ENCODE measurements at regions not wholly inside any gene's neighbourhood (a gene's known extent, or its start where the extent isn't known, plus 50 kb on each side); places are given as distances from the start of the nearest gene placed in this dataset.

DNA sequence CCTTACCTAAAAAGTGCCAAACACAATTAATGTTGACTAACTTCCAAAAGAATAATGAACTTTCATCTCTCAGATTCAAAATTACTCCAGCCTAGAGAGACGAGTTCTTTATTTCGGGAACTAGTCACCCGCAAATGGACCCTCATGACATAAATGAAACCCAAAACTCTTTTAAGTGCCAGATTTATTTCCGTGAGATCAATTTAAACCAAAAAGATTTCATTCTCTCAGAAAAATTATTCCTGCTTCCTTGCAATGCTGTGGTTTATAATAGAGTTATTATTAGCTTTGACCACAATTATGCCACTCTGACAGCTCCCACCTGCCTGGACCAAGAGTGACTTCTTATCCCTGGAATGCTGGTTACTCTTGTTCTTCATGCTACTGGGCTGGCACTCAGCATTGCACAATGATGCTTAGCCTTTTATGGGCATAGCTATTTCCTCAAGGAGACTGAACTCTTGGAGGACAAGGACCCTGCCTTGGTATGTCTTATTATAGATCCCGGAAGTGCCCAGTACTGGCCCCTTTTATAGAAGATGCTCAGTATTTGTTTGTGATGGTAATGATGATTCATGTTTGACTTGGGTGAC lies 183.5 kb downstream of the SNX18 start:
- no peaks in the 10 kb centered on the region for H3K36me3 ChIP-seq (ENCODE audit: control insufficient read depth, insufficient read depth, low read length)
- no CpG with 5 or more reads among the region's 5 CpGs for WGBS (ENCODE audit: insufficient coverage, low lambda C conversion rate)
- H3K27ac ChIP-seq (ENCODE audit: low read length) = no peak overlapping the region
- H3K27me3 ChIP-seq (ENCODE audit: control insufficient read depth, insufficient read depth, low read length) = no peaks in the 10 kb centered on the region
- H3K4me1 ChIP-seq (ENCODE audit: control insufficient read depth, insufficient read depth, low read length) = peaks cover 18% of the 10 kb centered on the region
- no peak overlapping the region for H3K4me3 ChIP-seq (ENCODE audit: low read length)
- no peaks in the 10 kb centered on the region for H3K9me3 ChIP-seq (ENCODE audit: control insufficient read depth, low read depth, low read length)
- peak; percentile 70 to 77 for DNase-seq

DNA sequence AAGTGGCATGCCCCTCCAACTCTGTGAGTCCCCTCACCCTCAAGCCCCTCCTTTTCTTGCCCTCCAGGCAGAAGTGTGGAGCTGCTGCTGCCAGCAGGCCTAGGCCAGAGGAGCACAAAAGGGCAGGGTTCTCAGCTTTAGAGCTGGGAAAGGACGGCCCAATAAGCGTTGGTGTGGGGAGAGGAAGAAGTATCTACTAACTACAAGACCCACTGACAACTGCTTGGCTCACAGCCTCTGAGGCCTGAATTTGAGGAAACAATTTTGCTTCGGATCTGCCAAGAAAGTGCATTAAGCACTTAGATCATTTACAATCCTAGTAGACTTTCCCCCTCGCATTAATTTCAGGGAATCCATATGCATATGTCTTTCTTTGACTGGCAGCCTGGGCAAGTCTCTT lies 179.4 kb downstream of the SNX18 start:
- no peaks in the 10 kb centered on the region for H3K36me3 ChIP-seq (ENCODE audit: control insufficient read depth, insufficient read depth, low read length)
- no peaks in the 10 kb centered on the region for H3K4me1 ChIP-seq (ENCODE audit: control insufficient read depth, insufficient read depth, low read length)
- no peaks in the 10 kb centered on the region for H3K9me3 ChIP-seq (ENCODE audit: control insufficient read depth, low read depth, low read length)
- peak in 1 of 2 donors; percentile 15 for DNase-seq
- H3K27me3 ChIP-seq (ENCODE audit: control insufficient read depth, insufficient read depth, low read length) = no peaks in the 10 kb centered on the region
- H3K4me3 ChIP-seq (ENCODE audit: low read length) = no peak overlapping the region
- no CpG with 5 or more reads among the region's 4 CpGs for WGBS (ENCODE audit: insufficient coverage, low lambda C conversion rate)
- H3K27ac ChIP-seq (ENCODE audit: low read length) = no peak overlapping the region

DNA sequence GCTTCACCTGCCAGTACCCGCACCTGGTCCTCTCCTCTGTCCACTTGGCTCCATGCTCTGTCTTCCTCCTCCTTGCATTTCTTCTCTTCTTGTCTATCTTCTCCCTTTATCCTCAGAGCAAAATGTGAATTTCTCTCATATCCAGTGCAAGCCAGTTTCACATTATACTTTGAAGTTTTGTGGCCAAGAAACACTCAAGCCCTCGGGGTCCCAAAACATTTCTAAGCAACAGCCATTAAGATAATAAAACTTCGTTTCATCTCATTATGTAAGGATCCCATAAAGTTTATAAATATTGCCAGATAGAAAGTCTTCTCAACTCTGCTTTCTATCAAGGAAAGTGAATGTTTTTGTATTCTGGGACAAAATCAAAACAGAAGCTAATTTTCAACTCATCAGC lies 178.8 kb downstream of the SNX18 start:
- H3K4me3 ChIP-seq (ENCODE audit: low read length) = no peak overlapping the region
- no peaks in the 10 kb centered on the region for H3K9me3 ChIP-seq (ENCODE audit: control insufficient read depth, low read depth, low read length)
- H3K27me3 ChIP-seq (ENCODE audit: control insufficient read depth, insufficient read depth, low read length) = no peaks in the 10 kb centered on the region
- H3K4me1 ChIP-seq (ENCODE audit: control insufficient read depth, insufficient read depth, low read length) = no peaks in the 10 kb centered on the region
- WGBS (ENCODE audit: insufficient coverage, low lambda C conversion rate) = 100% methylated on average over 1 of the region's 3 CpGs
- H3K27ac ChIP-seq (ENCODE audit: low read length) = no peak overlapping the region
- no peak for DNase-seq
- H3K36me3 ChIP-seq (ENCODE audit: control insufficient read depth, insufficient read depth, low read length) = no peaks in the 10 kb centered on the region

DNA sequence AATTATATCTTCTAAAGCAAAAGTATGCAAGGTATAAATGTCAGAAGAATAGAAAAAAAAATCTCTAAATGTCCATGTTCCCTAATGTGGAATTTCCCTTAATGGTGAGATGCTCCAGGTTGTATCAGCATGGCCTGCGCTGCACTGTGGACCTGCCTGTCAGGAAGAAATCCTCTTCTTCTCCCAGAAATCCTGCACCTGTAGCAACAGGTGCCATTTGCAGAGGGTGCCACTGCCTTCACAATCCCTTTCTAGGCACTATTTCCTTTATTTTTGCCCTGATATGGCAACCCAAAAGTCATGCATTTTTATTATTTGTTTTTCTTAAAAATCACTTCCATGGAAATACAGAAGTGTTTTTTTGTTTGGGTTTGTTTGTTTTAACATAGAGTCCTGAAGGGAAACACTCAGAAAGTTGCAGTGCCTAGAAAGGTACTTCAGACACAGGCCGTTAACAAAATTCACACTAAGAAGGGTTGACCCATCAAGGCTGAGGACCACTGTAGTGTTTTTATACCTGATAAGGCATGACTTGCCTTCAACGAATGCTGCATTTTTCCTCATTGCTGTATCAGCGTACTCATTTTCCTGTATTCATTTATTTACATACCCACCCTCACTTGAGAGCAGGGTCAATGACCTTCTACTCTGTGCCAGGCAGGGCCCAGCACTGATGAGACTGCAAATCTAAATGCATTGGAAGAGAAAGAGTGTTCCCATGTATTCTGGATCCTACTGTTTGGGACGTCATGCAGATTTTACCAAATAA lies 177.8 kb downstream of the SNX18 start:
- Histone ChIP-seq H3K9me3 (ENCODE audit: control insufficient read depth, low read depth, low read length) (no peaks in the 10 kb centered on the region), H3K27ac (ENCODE audit: low read length) (no peak overlapping the region), H3K36me3 (ENCODE audit: control insufficient read depth, insufficient read depth, low read length) (no peaks in the 10 kb centered on the region), H3K4me1 (ENCODE audit: control insufficient read depth, insufficient read depth, low read length) (no peaks in the 10 kb centered on the region), H3K4me3 (ENCODE audit: low read length) (no peak overlapping the region), H3K27me3 (ENCODE audit: control insufficient read depth, insufficient read depth, low read length) (no peaks in the 10 kb centered on the region)
- whole genome bisulfite sequencing (ENCODE audit: insufficient coverage, low lambda C conversion rate) = 87% methylated on average over 2 of the region's 5 CpGs
- no peak for DNase-seq

DNA sequence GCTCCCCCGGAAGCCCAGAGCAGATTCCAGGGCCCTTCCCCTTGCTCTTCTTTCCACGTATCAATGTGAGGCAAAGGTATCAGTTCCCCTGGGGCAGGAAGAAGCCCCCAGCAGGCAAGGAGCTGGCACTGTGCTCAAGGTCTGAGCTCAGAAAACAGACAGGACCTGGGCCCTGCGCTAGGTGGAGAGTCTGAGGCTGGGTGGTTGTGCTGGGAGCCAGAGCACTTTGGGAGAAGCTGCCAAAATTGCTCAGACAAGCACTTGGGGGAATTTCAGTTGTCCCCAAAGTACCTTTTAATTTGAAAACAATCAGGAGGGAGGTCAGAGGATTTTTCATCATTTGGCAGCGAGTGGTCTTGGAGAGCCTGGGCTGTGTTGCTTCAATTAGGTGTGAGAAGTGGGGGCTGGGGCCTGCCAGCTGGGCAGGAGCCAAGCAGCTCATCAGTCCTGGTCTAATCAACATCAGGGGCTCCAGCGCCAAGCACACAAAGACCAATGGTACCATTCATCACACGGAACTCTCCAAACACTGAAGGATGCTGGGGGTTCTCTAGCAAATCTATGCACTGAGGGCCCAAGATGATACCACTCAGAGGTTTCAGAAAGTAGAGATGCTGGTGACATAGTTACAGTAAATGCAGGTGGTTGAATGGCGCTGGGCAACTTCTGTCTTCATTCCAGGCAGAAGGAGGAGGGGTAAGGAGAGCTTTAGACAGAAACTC lies 176.5 kb downstream of the SNX18 start:
- Histone ChIP-seq H3K9me3 (ENCODE audit: control insufficient read depth, low read depth, low read length) (no peaks in the 10 kb centered on the region), H3K4me3 (ENCODE audit: low read length) (no peak overlapping the region), H3K4me1 (ENCODE audit: control insufficient read depth, insufficient read depth, low read length) (no peaks in the 10 kb centered on the region), H3K27me3 (ENCODE audit: control insufficient read depth, insufficient read depth, low read length) (no peaks in the 10 kb centered on the region), H3K27ac (ENCODE audit: low read length) (no peak overlapping the region), H3K36me3 (ENCODE audit: control insufficient read depth, insufficient read depth, low read length) (no peaks in the 10 kb centered on the region)
- no peak for DNase-seq
- whole genome bisulfite sequencing (ENCODE audit: insufficient coverage, low lambda C conversion rate) = no CpG with 5 or more reads among the region's 7 CpGs

DNA sequence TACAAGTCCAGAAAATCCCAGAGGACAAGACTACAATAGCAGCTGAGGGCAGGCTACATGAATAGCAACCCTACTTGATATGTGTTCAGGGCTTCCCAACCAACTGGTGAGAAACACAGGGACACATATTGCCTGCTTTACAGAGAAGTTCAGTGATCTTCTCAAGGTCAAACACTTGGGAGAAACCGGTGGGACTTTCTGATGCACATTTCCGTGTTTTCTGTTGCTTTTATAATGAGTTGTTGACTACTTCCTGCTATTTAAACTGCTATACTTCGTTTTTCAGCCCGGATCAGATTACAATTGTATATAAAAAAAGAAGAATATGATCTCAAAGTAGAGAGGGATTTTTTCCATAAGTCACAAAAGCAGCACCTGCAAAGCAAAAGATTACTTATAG lies 175.1 kb downstream of the SNX18 start:
- no peak overlapping the region for H3K4me3 ChIP-seq (ENCODE audit: low read length)
- WGBS (ENCODE audit: insufficient coverage, low lambda C conversion rate) = 95% methylated on average over 3 of the region's 4 CpGs

DNA sequence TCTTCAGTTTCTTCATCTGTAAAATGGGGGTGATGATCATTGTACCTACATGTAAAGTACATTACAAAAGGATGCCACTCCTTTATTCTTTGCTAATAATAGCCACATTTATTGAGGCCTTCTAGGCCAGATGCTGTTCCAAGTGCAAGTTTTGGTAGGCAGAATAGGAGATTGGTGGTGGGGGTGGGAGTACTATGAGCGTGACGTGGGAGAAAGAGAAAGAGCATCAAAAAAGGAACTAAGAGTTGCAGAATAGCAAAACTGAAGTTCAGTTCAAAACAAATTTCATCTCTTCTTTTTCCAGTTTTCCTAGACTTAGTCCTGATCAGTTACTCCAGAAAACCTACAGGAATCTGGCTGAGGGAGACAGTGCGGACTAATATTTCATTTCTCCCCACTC lies 174.1 kb downstream of the SNX18 start:
- no peaks in the 10 kb centered on the region for H3K27me3 ChIP-seq (ENCODE audit: control insufficient read depth, insufficient read depth, low read length)
- no peak overlapping the region for H3K4me3 ChIP-seq (ENCODE audit: low read length)
- no peaks in the 10 kb centered on the region for H3K9me3 ChIP-seq (ENCODE audit: control insufficient read depth, low read depth, low read length)
- DNase-seq = no peak
- 100% methylated on average over 2 of the region's 3 CpGs for WGBS (ENCODE audit: insufficient coverage, low lambda C conversion rate)
- H3K36me3 ChIP-seq (ENCODE audit: control insufficient read depth, insufficient read depth, low read length) = no peaks in the 10 kb centered on the region
- no peaks in the 10 kb centered on the region for H3K4me1 ChIP-seq (ENCODE audit: control insufficient read depth, insufficient read depth, low read length)
- no peak overlapping the region for H3K27ac ChIP-seq (ENCODE audit: low read length)

More for the DNA sequence above, 175.1 kb downstream of the SNX18 start:
- Histone ChIP-seq H3K27me3 (ENCODE audit: control insufficient read depth, insufficient read depth, low read length) (no peaks in the 10 kb centered on the region), H3K36me3 (ENCODE audit: control insufficient read depth, insufficient read depth, low read length) (no peaks in the 10 kb centered on the region), H3K27ac (ENCODE audit: low read length) (no peak overlapping the region), H3K9me3 (ENCODE audit: control insufficient read depth, low read depth, low read length) (no peaks in the 10 kb centered on the region), H3K4me1 (ENCODE audit: control insufficient read depth, insufficient read depth, low read length) (no peaks in the 10 kb centered on the region)
- no peak for DNase-seq

DNA sequence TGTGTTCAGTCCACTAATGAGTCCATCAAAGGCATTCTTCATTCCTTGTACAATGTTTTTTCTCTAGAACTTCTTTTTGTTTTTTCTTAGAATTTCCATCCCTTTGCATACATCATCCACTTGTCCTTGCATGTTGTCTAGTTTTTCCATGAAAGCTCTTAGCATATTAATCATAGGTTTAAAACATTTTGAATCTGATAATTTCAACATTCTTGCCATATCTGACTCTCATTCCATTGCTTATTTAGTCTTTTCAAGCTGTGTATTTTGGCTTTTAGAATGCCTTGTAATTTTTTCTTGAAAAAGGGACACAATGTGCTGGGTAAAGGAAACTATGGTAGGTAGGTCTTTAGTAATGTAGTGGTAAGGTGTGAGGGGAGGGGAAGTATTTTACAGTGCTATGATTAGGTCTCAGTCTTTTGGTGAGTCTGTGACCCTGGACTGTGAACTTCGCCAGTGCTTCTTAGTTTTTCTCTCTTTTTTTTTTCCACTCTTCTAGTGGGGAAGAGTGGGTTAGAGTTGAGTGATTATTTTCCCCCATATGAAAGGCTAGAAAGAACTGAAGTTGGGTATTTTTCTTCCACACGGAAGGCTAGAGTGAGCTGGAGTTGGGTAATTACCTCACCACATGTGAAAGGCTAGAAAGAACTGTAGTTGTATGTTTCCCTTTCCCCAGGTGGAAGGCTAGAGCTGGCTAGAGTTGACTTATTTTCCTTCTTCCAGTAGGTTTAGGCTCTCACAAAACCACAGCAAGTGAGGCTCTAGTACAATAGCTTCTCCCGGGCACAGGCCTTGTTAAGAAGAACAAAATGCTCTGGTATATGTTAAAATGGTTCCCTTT lies 172.1 kb downstream of the SNX18 start:
- WGBS (ENCODE audit: insufficient coverage, low lambda C conversion rate) = no CpG with 5 or more reads among the region's 3 CpGs
- DNase-seq = no peak
- no peaks in the 10 kb centered on the region for H3K9me3 ChIP-seq (ENCODE audit: control insufficient read depth, low read depth, low read length)

DNA sequence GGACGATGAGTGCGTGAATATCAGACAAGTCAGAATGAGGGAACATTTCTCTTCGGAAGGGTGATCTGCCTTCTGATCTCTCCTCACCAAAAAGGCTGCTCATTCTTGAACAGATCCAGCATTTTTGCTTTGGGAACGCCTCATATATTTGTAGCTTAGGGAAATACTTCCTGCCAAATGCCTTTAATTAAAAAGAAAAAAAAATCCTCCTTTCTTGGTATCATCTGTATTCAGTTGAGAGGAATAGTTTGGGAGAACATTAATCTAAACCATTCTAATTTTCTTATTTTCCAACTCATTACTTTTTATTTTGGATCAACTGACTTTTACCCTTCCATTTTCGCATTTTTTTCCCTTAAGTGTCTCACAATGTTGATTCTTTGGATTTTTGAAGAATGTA lies 163.4 kb downstream of the SNX18 start:
- no peaks in the 10 kb centered on the region for H3K27me3 ChIP-seq (ENCODE audit: control insufficient read depth, insufficient read depth, low read length)
- no peaks in the 10 kb centered on the region for H3K36me3 ChIP-seq (ENCODE audit: control insufficient read depth, insufficient read depth, low read length)
- no peaks in the 10 kb centered on the region for H3K9me3 ChIP-seq (ENCODE audit: control insufficient read depth, low read depth, low read length)
- no peaks in the 10 kb centered on the region for H3K4me1 ChIP-seq (ENCODE audit: control insufficient read depth, insufficient read depth, low read length)
- WGBS (ENCODE audit: insufficient coverage, low lambda C conversion rate) = 0% methylated on average over 1 of the region's 5 CpGs
- DNase-seq = no peak
- no peak overlapping the region for H3K27ac ChIP-seq (ENCODE audit: low read length)
- no peak overlapping the region for H3K4me3 ChIP-seq (ENCODE audit: low read length)

More for the DNA sequence above, 172.1 kb downstream of the SNX18 start:
- Histone ChIP-seq H3K4me3 (ENCODE audit: low read length) (no peak overlapping the region), H3K27me3 (ENCODE audit: control insufficient read depth, insufficient read depth, low read length) (no peaks in the 10 kb centered on the region), H3K36me3 (ENCODE audit: control insufficient read depth, insufficient read depth, low read length) (no peaks in the 10 kb centered on the region), H3K4me1 (ENCODE audit: control insufficient read depth, insufficient read depth, low read length) (no peaks in the 10 kb centered on the region), H3K27ac (ENCODE audit: low read length) (no peak overlapping the region)

DNA sequence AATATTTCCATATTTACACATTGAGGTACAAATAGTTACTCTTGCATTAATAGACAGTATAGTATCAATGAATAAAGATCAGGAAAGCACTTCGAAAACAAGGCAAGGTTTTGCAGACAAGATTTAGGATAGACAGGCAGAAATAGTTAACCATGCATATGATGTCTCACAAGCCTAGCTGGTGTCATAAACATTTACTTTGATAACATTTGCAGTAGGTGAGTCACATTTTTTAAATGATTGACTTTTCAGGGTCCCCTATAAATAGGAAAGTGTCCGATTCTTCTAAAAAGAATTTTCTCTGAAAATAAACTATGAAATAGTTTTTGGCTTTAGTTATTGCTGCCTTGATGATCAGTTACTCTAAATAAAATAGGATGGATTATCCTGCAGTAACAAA lies 162.1 kb downstream of the SNX18 start:
- DNase-seq = no peak
- Histone ChIP-seq H3K36me3 (ENCODE audit: control insufficient read depth, insufficient read depth, low read length) (no peaks in the 10 kb centered on the region), H3K4me1 (ENCODE audit: control insufficient read depth, insufficient read depth, low read length) (no peaks in the 10 kb centered on the region), H3K4me3 (ENCODE audit: low read length) (no peak overlapping the region), H3K27ac (ENCODE audit: low read length) (no peak overlapping the region), H3K27me3 (ENCODE audit: control insufficient read depth, insufficient read depth, low read length) (no peaks in the 10 kb centered on the region), H3K9me3 (ENCODE audit: control insufficient read depth, low read depth, low read length) (peaks cover 2% of the 10 kb centered on the region)
- WGBS (ENCODE audit: insufficient coverage, low lambda C conversion rate) = 40% methylated on average over 1 of the region's 2 CpGs

All from large intestine (tissue), 3 donors.